WTC11 (cell line): ENCODE measurements at regions not wholly inside any gene's neighbourhood (a gene's known extent, or its start where the extent isn't known, plus 50 kb on each side); places are given as distances from the start of the nearest gene placed in this dataset.

Experiments used
- ATAC-seq: fragments of 200-7000 bp; cut with Tn5 transposase; 2 replicates; pipeline ENCODE4 v1.10.0; 2021; ENCODE audit warnings: mild to moderate bottlenecking, moderate library complexity
- CTCF ChIA-PET: fragments of 300-600 bp; sonication (Branson Sonifier 250); formaldehyde crosslinking; loops from one replicate; lab custom pipeline; 2021; ENCODE audit warnings: antibody characterized with exemption; lab: Charles Lee
- POLR2A ChIA-PET: fragments of 350-600 bp; sonication (Branson Sonifier 250); formaldehyde crosslinking; loops from one replicate; lab custom pipeline; 2021; ENCODE audit warnings: antibody characterized with exemption; lab: Charles Lee
- DNase-seq: peaks from one replicate; pipeline ENCODE4 v3.0.0; 2021; ENCODE audit warnings: low spot score
- H3K27ac Mint-ChIP-seq: 2 replicates; pipeline ENCODE4 v1.8.0; 2021; ENCODE audit warnings: mixed read lengths
- H3K27me3 Mint-ChIP-seq: 2 replicates; pipeline ENCODE4 v1.8.0; 2021; ENCODE audit warnings: low read depth, mild to moderate bottlenecking, moderate library complexity, mixed read lengths
- H3K36me3 Mint-ChIP-seq: 2 replicates; pipeline ENCODE4 v1.8.0; 2021; ENCODE audit warnings: mixed read lengths
- H3K4me1 Mint-ChIP-seq: 2 replicates; pipeline ENCODE4 v1.8.0; 2022; ENCODE audit warnings: mixed read lengths
- H3K4me3 Mint-ChIP-seq: 2 replicates; pipeline ENCODE4 v1.8.0; 2021; ENCODE audit warnings: mild to moderate bottlenecking, moderate library complexity, mixed read lengths
- H3K9me3 Mint-ChIP-seq: 2 replicates; pipeline ENCODE4 v1.8.0; 2021; ENCODE audit warnings: mixed read lengths
- GRHL2 ChIP-seq: fragments of 250-450 bp; sonication (Bioruptor Pico); IDR thresholded peaks from 2 replicates; pipeline ENCODE4 v1.8.0; 2022; ENCODE audit warnings: mild to moderate bottlenecking, moderate library complexity; ENCODE audit not compliant: insufficient replicate concordance, severe bottlenecking
- IRF2 ChIP-seq: sonication (generic); formaldehyde crosslinking; IDR thresholded peaks from 2 replicates; pipeline ENCODE4 v1.8.0; 2022; ENCODE audit warnings: low read depth, missing genetic modification reagents, borderline replicate concordance
- JUN ChIP-seq: sonication (generic); formaldehyde crosslinking; IDR thresholded peaks from 2 replicates; pipeline ENCODE4 v1.8.0; 2023; ENCODE audit warnings: mild to moderate bottlenecking, missing genetic modification reagents
- NFE2L1 ChIP-seq: sonication (generic); formaldehyde crosslinking; IDR thresholded peaks from 2 replicates; pipeline ENCODE4 v1.8.1; 2023; ENCODE audit warnings: missing genetic modification reagents
- NR3C1 ChIP-seq: sonication (generic); formaldehyde crosslinking; conservative IDR thresholded peaks from 2 replicates; pipeline ENCODE4 v1.8.1; 2023; ENCODE audit warnings: low read depth, mild to moderate bottlenecking, missing genetic modification reagents
- RORB ChIP-seq: fragments of 250-450 bp; sonication (Bioruptor Pico); IDR thresholded peaks from 2 replicates; pipeline ENCODE4 v1.9.0; 2021; ENCODE audit warnings: mild to moderate bottlenecking
- SOX15 ChIP-seq: fragments of 250-450 bp; sonication (Bioruptor Pico); IDR thresholded peaks from 2 replicates; pipeline ENCODE4 v1.9.0; 2021; ENCODE audit warnings: mild to moderate bottlenecking
- ZBTB21 ChIP-seq: sonication (generic); formaldehyde crosslinking; IDR thresholded peaks from 2 replicates; pipeline ENCODE4 v1.8.1; 2023; ENCODE audit warnings: mild to moderate bottlenecking, missing genetic modification reagents, borderline replicate concordance
- ZNF219 ChIP-seq: sonication (generic); formaldehyde crosslinking; IDR thresholded peaks from 2 replicates; pipeline ENCODE4 v1.8.0; 2023; ENCODE audit warnings: missing genetic modification reagents, mild to moderate bottlenecking, borderline replicate concordance
- ZNF232 ChIP-seq: sonication (generic); formaldehyde crosslinking; IDR thresholded peaks from 2 replicates; pipeline ENCODE4 v1.8.0; 2022; ENCODE audit warnings: mild to moderate bottlenecking, missing genetic modification reagents
- ZNF396 ChIP-seq: fragments of 250-450 bp; sonication (Bioruptor Pico); IDR thresholded peaks from 2 replicates; pipeline ENCODE4 v1.8.0; 2021; ENCODE audit warnings: mild to moderate bottlenecking, moderate library complexity, borderline replicate concordance
- ZNF416 ChIP-seq: fragments of 250-450 bp; sonication (Bioruptor Pico); IDR thresholded peaks from 2 replicates; pipeline ENCODE4 v1.9.0; 2021; ENCODE audit warnings: mild to moderate bottlenecking, inconsistent platforms
- ZNF671 ChIP-seq: fragments of 250-450 bp; sonication (Bioruptor Pico); IDR thresholded peaks from 2 replicates; pipeline ENCODE4 v1.8.0; 2021; ENCODE audit warnings: mild to moderate bottlenecking
- TF ChIP-seq, protein P1 (sequence below): sonication (generic); formaldehyde crosslinking; IDR thresholded peaks from 2 replicates; pipeline ENCODE4 v1.8.0; 2023; ENCODE audit warnings: missing genetic modification reagents, mild to moderate bottlenecking, borderline replicate concordance
- TF ChIP-seq, protein P2 (sequence below): sonication (generic); formaldehyde crosslinking; IDR thresholded peaks from 2 replicates; pipeline ENCODE4 v1.8.1; 2023; ENCODE audit warnings: mild to moderate bottlenecking, moderate library complexity, missing genetic modification reagents
- TF ChIP-seq, protein P3 (sequence below): sonication (generic); formaldehyde crosslinking; IDR thresholded peaks from 2 replicates; pipeline ENCODE4 v1.8.1; 2022; ENCODE audit warnings: low read depth, missing genetic modification reagents, borderline replicate concordance
- TF ChIP-seq, protein P4 (sequence below): fragments of 250-450 bp; sonication (Bioruptor Pico); conservative IDR thresholded peaks from 2 replicates; pipeline ENCODE4 v1.9.0; 2021; ENCODE audit warnings: mild to moderate bottlenecking
- TF ChIP-seq, protein P5 (sequence below): fragments of 250-450 bp; sonication (Bioruptor Pico); IDR thresholded peaks from 2 replicates; pipeline ENCODE4 v1.9.0; 2021; ENCODE audit warnings: mild to moderate bottlenecking, borderline replicate concordance
- TF ChIP-seq, protein P6 (sequence below): fragments of 250-450 bp; sonication (Bioruptor Pico); IDR thresholded peaks from 2 replicates; pipeline ENCODE4 v1.8.0; 2021; ENCODE audit warnings: mild to moderate bottlenecking
- TF ChIP-seq, protein P7 (sequence below): fragments of 250-450 bp; sonication (Bioruptor Pico); IDR thresholded peaks from 2 replicates; pipeline ENCODE4 v1.9.0; 2021; ENCODE audit warnings: mild to moderate bottlenecking

DNA sequence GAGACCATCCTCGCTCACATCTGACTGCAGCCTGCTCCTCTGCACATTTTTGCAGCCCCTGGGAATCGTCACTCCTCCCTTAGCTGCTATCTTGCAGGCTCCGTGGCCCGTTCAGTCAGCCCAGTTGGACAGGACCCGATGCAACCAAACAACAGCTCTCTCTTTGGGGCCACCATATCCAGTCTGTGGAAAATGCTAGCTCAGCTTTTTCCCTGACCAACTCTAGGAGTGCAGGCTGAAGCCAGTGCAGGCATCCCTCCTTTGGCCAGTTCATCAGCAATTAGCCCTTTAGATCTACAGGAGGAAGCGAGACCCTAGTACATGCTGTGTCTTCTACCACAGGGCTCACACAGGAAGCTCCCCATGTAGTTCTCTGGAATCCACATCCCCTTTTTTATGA lies 182.1 kb downstream of the HS3ST3A1 start:
- H3K9me3 Mint-ChIP-seq, result peaks cover 13% of the 10 kb centered on the region
- TF ChIP-seq ZNF416 (CRISPR knock-in tag) (no peak), ZBTB21 (CRISPR knock-in tag) (no peak), NR3C1 (CRISPR knock-in tag) (no peak), GRHL2 (CRISPR knock-in tag) (no peak), ZNF396 (no peak), JUN (CRISPR knock-in tag) (no peak)
- TF ChIP-seq, protein P1, sequence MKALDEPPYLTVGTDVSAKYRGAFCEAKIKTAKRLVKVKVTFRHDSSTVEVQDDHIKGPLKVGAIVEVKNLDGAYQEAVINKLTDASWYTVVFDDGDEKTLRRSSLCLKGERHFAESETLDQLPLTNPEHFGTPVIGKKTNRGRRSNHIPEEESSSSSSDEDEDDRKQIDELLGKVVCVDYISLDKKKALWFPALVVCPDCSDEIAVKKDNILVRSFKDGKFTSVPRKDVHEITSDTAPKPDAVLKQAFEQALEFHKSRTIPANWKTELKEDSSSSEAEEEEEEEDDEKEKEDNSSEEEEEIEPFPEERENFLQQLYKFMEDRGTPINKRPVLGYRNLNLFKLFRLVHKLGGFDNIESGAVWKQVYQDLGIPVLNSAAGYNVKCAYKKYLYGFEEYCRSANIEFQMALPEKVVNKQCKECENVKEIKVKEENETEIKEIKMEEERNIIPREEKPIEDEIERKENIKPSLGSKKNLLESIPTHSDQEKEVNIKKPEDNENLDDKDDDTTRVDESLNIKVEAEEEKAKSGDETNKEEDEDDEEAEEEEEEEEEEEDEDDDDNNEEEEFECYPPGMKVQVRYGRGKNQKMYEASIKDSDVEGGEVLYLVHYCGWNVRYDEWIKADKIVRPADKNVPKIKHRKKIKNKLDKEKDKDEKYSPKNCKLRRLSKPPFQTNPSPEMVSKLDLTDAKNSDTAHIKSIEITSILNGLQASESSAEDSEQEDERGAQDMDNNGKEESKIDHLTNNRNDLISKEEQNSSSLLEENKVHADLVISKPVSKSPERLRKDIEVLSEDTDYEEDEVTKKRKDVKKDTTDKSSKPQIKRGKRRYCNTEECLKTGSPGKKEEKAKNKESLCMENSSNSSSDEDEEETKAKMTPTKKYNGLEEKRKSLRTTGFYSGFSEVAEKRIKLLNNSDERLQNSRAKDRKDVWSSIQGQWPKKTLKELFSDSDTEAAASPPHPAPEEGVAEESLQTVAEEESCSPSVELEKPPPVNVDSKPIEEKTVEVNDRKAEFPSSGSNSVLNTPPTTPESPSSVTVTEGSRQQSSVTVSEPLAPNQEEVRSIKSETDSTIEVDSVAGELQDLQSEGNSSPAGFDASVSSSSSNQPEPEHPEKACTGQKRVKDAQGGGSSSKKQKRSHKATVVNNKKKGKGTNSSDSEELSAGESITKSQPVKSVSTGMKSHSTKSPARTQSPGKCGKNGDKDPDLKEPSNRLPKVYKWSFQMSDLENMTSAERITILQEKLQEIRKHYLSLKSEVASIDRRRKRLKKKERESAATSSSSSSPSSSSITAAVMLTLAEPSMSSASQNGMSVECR (CRISPR knock-in tag), result no peak
- TF ChIP-seq, protein P2, sequence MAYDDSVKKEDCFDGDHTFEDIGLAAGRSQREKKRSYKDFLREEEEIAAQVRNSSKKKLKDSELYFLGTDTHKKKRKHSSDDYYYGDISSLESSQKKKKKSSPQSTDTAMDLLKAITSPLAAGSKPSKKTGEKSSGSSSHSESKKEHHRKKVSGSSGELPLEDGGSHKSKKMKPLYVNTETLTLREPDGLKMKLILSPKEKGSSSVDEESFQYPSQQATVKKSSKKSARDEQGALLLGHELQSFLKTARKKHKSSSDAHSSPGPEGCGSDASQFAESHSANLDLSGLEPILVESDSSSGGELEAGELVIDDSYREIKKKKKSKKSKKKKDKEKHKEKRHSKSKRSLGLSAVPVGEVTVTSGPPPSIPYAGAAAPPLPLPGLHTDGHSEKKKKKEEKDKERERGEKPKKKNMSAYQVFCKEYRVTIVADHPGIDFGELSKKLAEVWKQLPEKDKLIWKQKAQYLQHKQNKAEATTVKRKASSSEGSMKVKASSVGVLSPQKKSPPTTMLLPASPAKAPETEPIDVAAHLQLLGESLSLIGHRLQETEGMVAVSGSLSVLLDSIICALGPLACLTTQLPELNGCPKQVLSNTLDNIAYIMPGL, result no peak
- TF ChIP-seq, protein P3, sequence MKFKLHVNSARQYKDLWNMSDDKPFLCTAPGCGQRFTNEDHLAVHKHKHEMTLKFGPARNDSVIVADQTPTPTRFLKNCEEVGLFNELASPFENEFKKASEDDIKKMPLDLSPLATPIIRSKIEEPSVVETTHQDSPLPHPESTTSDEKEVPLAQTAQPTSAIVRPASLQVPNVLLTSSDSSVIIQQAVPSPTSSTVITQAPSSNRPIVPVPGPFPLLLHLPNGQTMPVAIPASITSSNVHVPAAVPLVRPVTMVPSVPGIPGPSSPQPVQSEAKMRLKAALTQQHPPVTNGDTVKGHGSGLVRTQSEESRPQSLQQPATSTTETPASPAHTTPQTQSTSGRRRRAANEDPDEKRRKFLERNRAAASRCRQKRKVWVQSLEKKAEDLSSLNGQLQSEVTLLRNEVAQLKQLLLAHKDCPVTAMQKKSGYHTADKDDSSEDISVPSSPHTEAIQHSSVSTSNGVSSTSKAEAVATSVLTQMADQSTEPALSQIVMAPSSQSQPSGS (CRISPR knock-in tag), result no peak
- TF ChIP-seq, protein P4, sequence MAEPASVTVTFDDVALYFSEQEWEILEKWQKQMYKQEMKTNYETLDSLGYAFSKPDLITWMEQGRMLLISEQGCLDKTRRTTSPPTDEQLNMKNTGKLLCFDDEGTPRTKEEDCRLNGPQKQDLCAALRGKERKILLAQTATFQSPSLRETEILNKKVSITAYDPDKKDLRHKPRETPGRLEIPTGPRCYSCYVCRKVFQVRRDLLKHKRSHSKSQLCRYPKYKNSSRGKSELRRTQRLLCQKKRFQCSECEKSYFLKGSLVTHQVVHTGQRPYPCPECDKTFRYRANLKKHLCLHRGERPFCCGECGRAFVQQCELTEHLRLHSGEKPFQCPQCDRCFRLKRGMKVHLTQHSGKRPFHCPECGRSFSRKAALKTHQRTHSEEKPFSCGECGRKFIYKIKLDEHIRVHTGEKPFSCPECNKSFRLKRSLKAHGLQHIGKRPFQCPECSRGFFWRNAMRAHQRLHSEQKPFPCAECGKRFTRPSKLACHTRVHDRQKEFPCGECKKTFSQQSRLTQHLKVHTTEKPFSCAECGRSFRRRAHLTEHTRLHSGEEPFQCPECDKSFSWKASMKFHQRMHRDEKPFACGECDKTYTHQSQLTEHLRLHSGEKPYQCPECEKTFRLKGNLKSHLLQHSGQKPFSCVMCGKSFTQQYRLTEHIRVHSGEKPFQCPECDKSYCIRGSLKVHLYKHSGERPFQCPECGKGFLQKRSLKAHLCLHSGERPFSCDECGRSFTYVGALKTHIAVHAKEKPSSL, result no peak
- no peak overlapping the region for H3K27ac Mint-ChIP-seq
- CTCF ChIA-PET, result no interaction called here
- POLR2A ChIA-PET, result no interaction called here
- ATAC-seq (no peak; the same call in 1 of the 2 replicates), DNase-seq (no peak)
- no peaks in the 10 kb centered on the region for H3K36me3 Mint-ChIP-seq
- H3K4me1 Mint-ChIP-seq, result no peaks in the 10 kb centered on the region
- no peaks in the 10 kb centered on the region; the same call in 1 of the 2 replicates for H3K27me3 Mint-ChIP-seq
- no peak overlapping the region for H3K4me3 Mint-ChIP-seq

DNA sequence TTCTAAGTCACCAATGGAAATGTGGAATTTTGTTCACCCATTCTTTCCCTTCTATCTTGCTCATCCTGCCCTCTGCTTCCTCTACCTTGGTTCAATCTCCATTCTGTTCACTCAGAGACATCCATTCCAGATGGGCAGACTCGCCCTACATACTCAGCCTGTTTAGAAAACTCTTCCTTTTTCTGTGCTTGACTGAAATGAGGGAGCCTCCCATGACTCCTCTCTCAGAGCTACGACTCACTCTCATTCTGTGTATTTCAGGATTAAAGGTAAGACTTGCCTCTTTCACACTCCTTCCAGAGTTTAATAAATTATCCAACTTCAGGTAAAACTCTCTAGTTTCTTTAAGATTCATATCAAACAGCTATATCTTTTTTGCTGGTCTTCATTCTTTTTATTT lies 182.8 kb downstream of the HS3ST3A1 start:
- Mint-ChIP-seq H3K9me3 (peaks cover 13% of the 10 kb centered on the region), H3K27ac (no peak overlapping the region), H3K4me1 (no peaks in the 10 kb centered on the region), H3K36me3 (no peaks in the 10 kb centered on the region), H3K4me3 (no peak overlapping the region), H3K27me3 (no peaks in the 10 kb centered on the region; the same call in 1 of the 2 replicates)
- ChIA-PET CTCF (no interaction called here), POLR2A (no interaction called here)
- no peak for DNase-seq
- no peak for ATAC-seq
- TF ChIP-seq, protein P5, sequence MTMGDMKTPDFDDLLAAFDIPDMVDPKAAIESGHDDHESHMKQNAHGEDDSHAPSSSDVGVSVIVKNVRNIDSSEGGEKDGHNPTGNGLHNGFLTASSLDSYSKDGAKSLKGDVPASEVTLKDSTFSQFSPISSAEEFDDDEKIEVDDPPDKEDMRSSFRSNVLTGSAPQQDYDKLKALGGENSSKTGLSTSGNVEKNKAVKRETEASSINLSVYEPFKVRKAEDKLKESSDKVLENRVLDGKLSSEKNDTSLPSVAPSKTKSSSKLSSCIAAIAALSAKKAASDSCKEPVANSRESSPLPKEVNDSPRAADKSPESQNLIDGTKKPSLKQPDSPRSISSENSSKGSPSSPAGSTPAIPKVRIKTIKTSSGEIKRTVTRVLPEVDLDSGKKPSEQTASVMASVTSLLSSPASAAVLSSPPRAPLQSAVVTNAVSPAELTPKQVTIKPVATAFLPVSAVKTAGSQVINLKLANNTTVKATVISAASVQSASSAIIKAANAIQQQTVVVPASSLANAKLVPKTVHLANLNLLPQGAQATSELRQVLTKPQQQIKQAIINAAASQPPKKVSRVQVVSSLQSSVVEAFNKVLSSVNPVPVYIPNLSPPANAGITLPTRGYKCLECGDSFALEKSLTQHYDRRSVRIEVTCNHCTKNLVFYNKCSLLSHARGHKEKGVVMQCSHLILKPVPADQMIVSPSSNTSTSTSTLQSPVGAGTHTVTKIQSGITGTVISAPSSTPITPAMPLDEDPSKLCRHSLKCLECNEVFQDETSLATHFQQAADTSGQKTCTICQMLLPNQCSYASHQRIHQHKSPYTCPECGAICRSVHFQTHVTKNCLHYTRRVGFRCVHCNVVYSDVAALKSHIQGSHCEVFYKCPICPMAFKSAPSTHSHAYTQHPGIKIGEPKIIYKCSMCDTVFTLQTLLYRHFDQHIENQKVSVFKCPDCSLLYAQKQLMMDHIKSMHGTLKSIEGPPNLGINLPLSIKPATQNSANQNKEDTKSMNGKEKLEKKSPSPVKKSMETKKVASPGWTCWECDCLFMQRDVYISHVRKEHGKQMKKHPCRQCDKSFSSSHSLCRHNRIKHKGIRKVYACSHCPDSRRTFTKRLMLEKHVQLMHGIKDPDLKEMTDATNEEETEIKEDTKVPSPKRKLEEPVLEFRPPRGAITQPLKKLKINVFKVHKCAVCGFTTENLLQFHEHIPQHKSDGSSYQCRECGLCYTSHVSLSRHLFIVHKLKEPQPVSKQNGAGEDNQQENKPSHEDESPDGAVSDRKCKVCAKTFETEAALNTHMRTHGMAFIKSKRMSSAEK, result no peak
- TF ChIP-seq ZNF671 (CRISPR knock-in tag) (no peak), ZNF219 (CRISPR knock-in tag) (no peak), SOX15 (CRISPR knock-in tag) (no peak), GRHL2 (CRISPR knock-in tag) (no peak), NFE2L1 (CRISPR knock-in tag) (no peak), IRF2 (CRISPR knock-in tag) (no peak), RORB (CRISPR knock-in tag) (no peak), ZNF232 (no peak)
- TF ChIP-seq, protein P6, sequence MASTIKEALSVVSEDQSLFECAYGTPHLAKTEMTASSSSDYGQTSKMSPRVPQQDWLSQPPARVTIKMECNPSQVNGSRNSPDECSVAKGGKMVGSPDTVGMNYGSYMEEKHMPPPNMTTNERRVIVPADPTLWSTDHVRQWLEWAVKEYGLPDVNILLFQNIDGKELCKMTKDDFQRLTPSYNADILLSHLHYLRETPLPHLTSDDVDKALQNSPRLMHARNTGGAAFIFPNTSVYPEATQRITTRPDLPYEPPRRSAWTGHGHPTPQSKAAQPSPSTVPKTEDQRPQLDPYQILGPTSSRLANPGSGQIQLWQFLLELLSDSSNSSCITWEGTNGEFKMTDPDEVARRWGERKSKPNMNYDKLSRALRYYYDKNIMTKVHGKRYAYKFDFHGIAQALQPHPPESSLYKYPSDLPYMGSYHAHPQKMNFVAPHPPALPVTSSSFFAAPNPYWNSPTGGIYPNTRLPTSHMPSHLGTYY (CRISPR knock-in tag), result no peak
- TF ChIP-seq, protein P7, sequence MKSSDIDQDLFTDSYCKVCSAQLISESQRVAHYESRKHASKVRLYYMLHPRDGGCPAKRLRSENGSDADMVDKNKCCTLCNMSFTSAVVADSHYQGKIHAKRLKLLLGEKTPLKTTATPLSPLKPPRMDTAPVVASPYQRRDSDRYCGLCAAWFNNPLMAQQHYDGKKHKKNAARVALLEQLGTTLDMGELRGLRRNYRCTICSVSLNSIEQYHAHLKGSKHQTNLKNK (CRISPR knock-in tag), result no peak
